Stimulated activated CD8-positive, alpha-beta memory T cell treated with anti-CD3 and anti-CD28 coated beads, Interleukin-4, amount 100 ng/mL, for 48 hours (primary cell): ENCODE measurements at regions not wholly inside any gene's neighbourhood (a gene's known extent, or its start where the extent isn't known, plus 50 kb on each side); places are given as distances from the start of the nearest gene placed in this dataset.

Experiments used
- DNase-seq: peaks from one replicate; pipeline ENCODE4 v3.0.0-alpha.2; 2020

GRCh38 chr4:65976287-65976686 is 306.0 kb upstream of the EPHA5 start:
- DNase-seq, result no peak

GRCh38 chr4:65973186-65973585 is 302.9 kb upstream of the EPHA5 start:
- DNase-seq, result no peak

GRCh38 chr4:65971686-65972085 is 301.4 kb upstream of the EPHA5 start:
- DNase-seq, result no peak

GRCh38 chr4:65968831-65969558 is 298.7 kb upstream of the EPHA5 start:
- DNase-seq, result no peak

- no peak for DNase-seq
Observed at GRCh38 chr4:65960751-65961150, 290.5 kb upstream of the EPHA5 start.

GRCh38 chr4:65954416-65954815 is 284.1 kb upstream of the EPHA5 start:
- DNase-seq, result no peak

GRCh38 chr4:65951177-65951576 is 280.9 kb upstream of the EPHA5 start:
- no peak for DNase-seq

- no peak for DNase-seq
Observed at GRCh38 chr4:65943076-65943475, 272.8 kb upstream of the EPHA5 start.

GRCh38 chr4:65924843-65925242 is 254.6 kb upstream of the EPHA5 start:
- DNase-seq, result no peak

- no peak for DNase-seq
Observed at GRCh38 chr4:65923616-65924015, 253.3 kb upstream of the EPHA5 start.

GRCh38 chr4:65921180-65921579 is 250.9 kb upstream of the EPHA5 start:
- DNase-seq, result no peak

GRCh38 chr4:65918872-65919271 is 248.6 kb upstream of the EPHA5 start:
- DNase-seq, result no peak

GRCh38 chr4:65918212-65918611 is 247.9 kb upstream of the EPHA5 start:
- DNase-seq, result no peak

GRCh38 chr4:65917486-65917885 is 247.2 kb upstream of the EPHA5 start:
- DNase-seq, result no peak

GRCh38 chr4:65911720-65912119 is 241.4 kb upstream of the EPHA5 start:
- no peak for DNase-seq

- DNase-seq, result no peak
Observed at GRCh38 chr4:65893957-65894755, 223.9 kb upstream of the EPHA5 start.

- DNase-seq, result no peak
Observed at GRCh38 chr4:65893271-65893670, 223.0 kb upstream of the EPHA5 start.

- DNase-seq, result no peak
Observed at GRCh38 chr4:65880594-65880993, 210.3 kb upstream of the EPHA5 start.

- no peak for DNase-seq
Observed at GRCh38 chr4:65868096-65868824, 198.0 kb upstream of the EPHA5 start.

GRCh38 chr4:65865489-65865888 is 195.2 kb upstream of the EPHA5 start:
- DNase-seq, result no peak

GRCh38 chr4:65861993-65862392 is 191.7 kb upstream of the EPHA5 start:
- no peak for DNase-seq

GRCh38 chr4:65845199-65845773 is 175.0 kb upstream of the EPHA5 start:
- no peak for DNase-seq

- no peak for DNase-seq
Observed at GRCh38 chr4:65839164-65839931, 169.1 kb upstream of the EPHA5 start.
